PC-9 (cell line): ENCODE measurements at regions not wholly inside any gene's neighbourhood (a gene's known extent, or its start where the extent isn't known, plus 50 kb on each side); places are given as distances from the start of the nearest gene placed in this dataset.

Source experiments
- CTCF ChIP-seq: fragments of 200-600 bp; sonication (generic); conservative IDR thresholded peaks from 2 replicates; pipeline ENCODE4 v1.6.1; 2017; ENCODE audit warnings: mixed run types, antibody characterized with exemption, mild to moderate bottlenecking, moderate library complexity
- EZH2 ChIP-seq: fragments of 200-600 bp; sonication (generic); IDR thresholded peaks from 2 replicates; pipeline ENCODE4 v1.8.0; 2017; ENCODE audit warnings: antibody characterized with exemption, low read depth

DNA sequence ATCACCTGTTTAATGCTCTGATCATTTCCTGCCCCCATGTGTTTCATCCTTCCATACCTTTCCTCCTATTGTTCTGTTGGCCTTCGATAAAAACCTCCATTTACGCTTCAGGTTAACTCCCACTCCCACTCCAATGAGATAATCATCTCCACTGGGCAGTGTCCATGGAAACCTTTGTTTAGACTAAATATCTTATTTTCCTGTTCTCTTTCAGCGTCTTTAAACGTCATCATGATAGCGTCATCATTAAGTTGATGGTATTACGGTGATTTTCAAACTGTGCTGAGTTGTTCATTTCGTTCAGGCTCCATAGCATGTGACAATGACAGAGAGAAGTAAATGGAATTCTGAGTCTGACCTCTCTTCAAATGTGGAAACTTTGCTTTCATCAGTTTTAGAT lies 970.5 kb upstream of the SLC35B3 start:
- TF ChIP-seq CTCF (no peak), EZH2 (no peak)
